Large intestine (tissue), 3 donors: ENCODE measurements at regions not wholly inside any gene's neighbourhood (a gene's known extent, or its start where the extent isn't known, plus 50 kb on each side); places are given as distances from the start of the nearest gene placed in this dataset.

Source experiments
- DNase-seq, 2 donors: peaks; one replicate each; pipeline versions ENCODE4 v3.0.0 to v3.0.0-alpha.2; 2013
- H3K27ac ChIP-seq: one replicate; pipeline ENCODE4 v1.5.1; 2013; ENCODE audit warnings: low read length
- H3K27me3 ChIP-seq: 2 replicates; pipeline ENCODE4 v1.6.1; 2013; ENCODE audit warnings: low read length; ENCODE audit not compliant: control insufficient read depth, insufficient read depth
- H3K36me3 ChIP-seq: 2 replicates; pipeline ENCODE4 v1.6.1; 2013; ENCODE audit warnings: low read length; ENCODE audit not compliant: control insufficient read depth, insufficient read depth
- H3K4me1 ChIP-seq: one replicate; pipeline ENCODE4 v1.6.1; 2013; ENCODE audit warnings: low read length; ENCODE audit not compliant: control insufficient read depth, insufficient read depth
- H3K4me3 ChIP-seq: one replicate; pipeline ENCODE4 v1.5.1; 2013; ENCODE audit warnings: low read length
- H3K9me3 ChIP-seq: one replicate; pipeline ENCODE4 v1.6.1; 2013; ENCODE audit warnings: mild to moderate bottlenecking, low read depth, low read length, moderate library complexity; ENCODE audit not compliant: control insufficient read depth
- WGBS: methylation state at CpG from one replicate; pipeline ENCODE4 v1.1.5; 2013; ENCODE audit warnings: low lambda C conversion rate; ENCODE audit not compliant: insufficient coverage; 5-methylcytosine and 5-hydroxymethylcytosine counted together

DNA sequence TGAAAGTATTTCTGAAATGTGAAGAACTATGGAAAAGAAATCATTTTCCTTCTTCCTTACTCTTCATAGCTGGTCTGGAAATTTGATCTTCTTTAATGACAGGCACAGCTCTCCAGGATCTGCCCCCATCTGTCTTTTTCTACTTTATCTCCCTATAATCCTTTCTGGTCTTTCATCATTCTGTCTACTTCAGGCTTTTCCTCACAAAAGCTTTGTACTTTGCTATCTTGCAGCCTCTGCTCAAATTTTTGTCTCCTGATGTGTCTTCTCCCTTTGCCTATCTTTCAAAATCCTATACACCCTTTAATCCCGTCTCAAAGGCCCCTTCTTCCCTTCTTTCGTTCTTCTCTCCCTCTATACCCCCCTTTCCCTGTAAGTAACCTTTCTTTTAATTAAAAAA, 114.9 kb upstream of the ATP10B start:
- DNase-seq, result no peak
- Histone ChIP-seq H3K4me3 (no peak overlapping the region), H3K27ac (no peak overlapping the region), H3K9me3 (no peaks in the 10 kb centered on the region), H3K4me1 (no peaks in the 10 kb centered on the region), H3K36me3 (no peaks in the 10 kb centered on the region), H3K27me3 (no peaks in the 10 kb centered on the region)
- no CpG with 5 or more reads among the region's 2 CpGs for WGBS

DNA sequence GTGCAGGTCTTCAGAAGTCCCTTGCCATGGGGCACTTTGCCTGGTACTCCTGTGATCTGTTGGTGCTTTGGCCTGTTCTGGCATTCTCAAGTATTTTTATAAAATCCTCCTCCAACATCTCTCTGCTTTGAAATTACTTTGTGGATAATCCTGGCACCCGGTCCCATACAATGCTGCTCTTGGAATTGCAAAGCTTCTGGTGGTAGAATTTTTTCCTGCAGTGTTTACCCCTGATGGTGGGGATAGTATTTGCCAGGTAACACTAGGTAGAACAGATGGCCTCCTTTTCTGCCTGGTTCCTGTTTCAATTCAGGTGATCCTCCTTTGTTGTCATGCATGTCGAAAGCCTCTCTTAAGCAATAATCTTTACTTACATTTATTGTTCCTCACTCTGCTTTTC, 109.8 kb upstream of the ATP10B start:
- peak overlapping the region; percentile 77 for H3K27ac ChIP-seq
- H3K27me3 ChIP-seq, result no peaks in the 10 kb centered on the region
- H3K36me3 ChIP-seq, result no peaks in the 10 kb centered on the region
- H3K9me3 ChIP-seq, result no peaks in the 10 kb centered on the region
- no peak overlapping the region for H3K4me3 ChIP-seq
- WGBS, result no CpG with 5 or more reads among the region's 2 CpGs
- peaks cover 22% of the 10 kb centered on the region for H3K4me1 ChIP-seq
- DNase-seq, result no peak

DNA sequence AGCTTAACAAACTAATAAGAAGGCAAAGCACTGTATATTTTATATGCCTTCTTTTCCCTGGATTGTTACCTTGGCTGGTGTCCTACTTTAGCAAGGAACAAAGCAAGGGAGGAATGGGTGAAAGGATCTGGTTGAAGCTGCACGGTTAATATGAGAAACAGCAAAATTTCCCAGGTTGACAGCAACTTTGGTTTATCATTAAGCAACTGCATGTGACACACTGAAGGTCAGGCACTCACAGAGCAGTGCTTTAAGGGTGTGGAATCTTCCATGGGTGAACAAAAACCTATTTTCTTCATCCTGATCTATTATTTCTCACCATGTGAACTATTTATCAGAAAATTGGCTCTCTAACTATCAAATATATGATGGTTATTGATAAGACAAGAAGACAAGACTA, 109.0 kb upstream of the ATP10B start:
- no peaks in the 10 kb centered on the region for H3K27me3 ChIP-seq
- peak overlapping the region; percentile 77 for H3K27ac ChIP-seq
- no peak overlapping the region for H3K4me3 ChIP-seq
- peaks cover 22% of the 10 kb centered on the region for H3K4me1 ChIP-seq
- WGBS, result no CpG with 5 or more reads among the region's 1 CpG
- H3K36me3 ChIP-seq, result no peaks in the 10 kb centered on the region
- DNase-seq, result peak; percentile 45 to 74
- H3K9me3 ChIP-seq, result no peaks in the 10 kb centered on the region

DNA sequence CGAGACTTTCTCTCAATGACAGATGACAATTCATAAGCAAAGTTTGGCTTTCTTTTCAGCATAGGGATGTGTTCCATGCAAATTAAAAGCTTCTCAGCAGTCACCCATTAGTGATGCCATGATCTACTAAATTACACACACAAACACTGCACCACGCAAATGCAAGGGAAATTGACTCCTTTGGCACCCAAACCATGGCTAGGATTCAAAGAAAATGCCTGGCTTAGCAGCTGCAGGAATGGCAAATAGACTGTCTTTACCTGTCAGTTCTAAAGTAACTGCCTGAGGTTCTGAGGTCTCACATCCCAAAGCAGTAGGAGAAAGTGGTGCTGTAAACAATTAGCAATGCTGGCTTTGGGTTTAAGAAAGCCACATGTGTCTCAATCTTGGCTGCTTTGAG, 108.6 kb upstream of the ATP10B start:
- no peaks in the 10 kb centered on the region for H3K36me3 ChIP-seq
- no peaks in the 10 kb centered on the region for H3K9me3 ChIP-seq
- no peak overlapping the region for H3K4me3 ChIP-seq
- H3K27me3 ChIP-seq, result no peaks in the 10 kb centered on the region
- no peak for DNase-seq
- 100% methylated on average over 1 of the region's 2 CpGs for WGBS
- peak overlapping the region; percentile 77 for H3K27ac ChIP-seq
- peaks cover 22% of the 10 kb centered on the region for H3K4me1 ChIP-seq

DNA sequence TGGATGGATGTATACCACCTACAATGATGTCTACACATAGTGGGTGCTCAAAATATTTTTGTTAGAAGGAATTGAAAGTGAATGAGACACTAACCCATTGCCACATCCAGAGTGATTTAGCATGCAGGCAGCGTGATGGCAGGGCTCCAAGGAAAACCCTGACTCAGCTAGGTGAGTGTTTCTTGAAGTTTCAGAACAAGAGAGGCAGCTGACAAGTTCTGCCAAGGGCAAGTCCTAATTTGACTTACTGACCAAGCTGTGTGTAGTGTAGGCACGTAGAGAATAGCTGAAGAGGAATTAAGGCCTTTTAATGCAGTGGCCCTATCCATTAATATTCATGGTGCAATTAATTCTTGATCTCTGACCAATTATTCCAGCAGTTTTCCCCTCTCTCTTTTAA, 107.8 kb upstream of the ATP10B start:
- H3K4me3 ChIP-seq, result no peak overlapping the region
- no peaks in the 10 kb centered on the region for H3K9me3 ChIP-seq
- no peak overlapping the region for H3K27ac ChIP-seq
- no CpG with 5 or more reads among the region's 2 CpGs for WGBS
- H3K27me3 ChIP-seq, result no peaks in the 10 kb centered on the region
- DNase-seq, result peak; percentile 49 to 78
- H3K4me1 ChIP-seq, result peaks cover 26% of the 10 kb centered on the region
- H3K36me3 ChIP-seq, result no peaks in the 10 kb centered on the region

DNA sequence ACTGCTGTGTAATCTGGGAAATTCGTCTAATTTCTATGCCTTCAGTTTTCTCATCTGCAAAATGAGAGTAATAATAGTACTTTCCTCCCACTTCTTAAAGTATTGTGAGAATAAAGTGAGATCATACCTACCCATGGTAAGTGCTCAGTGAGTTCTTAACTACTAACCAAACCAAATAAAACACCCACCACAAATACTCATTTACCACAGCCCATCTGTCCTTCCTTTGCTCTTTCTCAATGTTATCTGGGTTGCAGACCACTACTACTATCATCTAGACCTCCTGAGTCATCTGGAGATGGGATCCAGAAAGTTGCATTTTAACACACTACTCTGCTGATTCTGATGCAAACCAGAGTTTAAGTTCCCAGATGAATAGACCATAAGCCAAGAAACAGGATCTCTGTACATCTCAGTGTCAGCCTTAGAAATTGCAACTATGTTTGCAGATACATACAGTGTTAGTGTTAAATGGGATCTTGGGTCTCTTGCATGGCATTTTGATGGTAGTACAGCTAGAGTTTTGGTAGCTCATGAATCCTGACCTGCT, 105.4 kb upstream of the ATP10B start:
- no CpG with 5 or more reads among the region's 1 CpG for WGBS
- no peaks in the 10 kb centered on the region for H3K27me3 ChIP-seq
- H3K27ac ChIP-seq, result no peak overlapping the region
- no peak for DNase-seq
- H3K4me3 ChIP-seq, result no peak overlapping the region
- peaks cover 29% of the 10 kb centered on the region for H3K4me1 ChIP-seq
- H3K9me3 ChIP-seq, result no peaks in the 10 kb centered on the region
- H3K36me3 ChIP-seq, result no peaks in the 10 kb centered on the region

DNA sequence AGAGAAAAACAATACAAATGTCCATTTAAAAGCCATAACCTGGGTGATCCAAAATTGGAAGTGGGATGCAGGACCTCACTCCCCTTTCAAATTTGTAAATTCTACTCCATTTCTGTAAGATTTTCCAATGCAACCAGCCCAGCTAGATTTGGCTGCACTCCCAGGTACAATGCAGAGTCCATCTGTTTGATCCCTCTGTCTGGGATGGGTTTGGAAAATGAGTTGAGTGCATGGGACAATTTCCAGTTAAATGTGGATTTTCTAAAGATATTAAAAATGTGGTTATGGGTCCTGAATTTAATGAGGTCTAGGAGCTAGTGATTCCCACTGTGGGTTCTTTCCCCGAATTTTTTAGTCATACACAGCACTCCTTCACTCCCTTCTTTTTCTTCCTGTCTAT, 104.0 kb upstream of the ATP10B start:
- no peaks in the 10 kb centered on the region for H3K36me3 ChIP-seq
- H3K27ac ChIP-seq, result no peak overlapping the region
- no peak overlapping the region for H3K4me3 ChIP-seq
- peaks cover 22% of the 10 kb centered on the region for H3K4me1 ChIP-seq
- DNase-seq, result no peak
- WGBS, result no CpG with 5 or more reads among the region's 1 CpG
- no peaks in the 10 kb centered on the region for H3K27me3 ChIP-seq
- no peaks in the 10 kb centered on the region for H3K9me3 ChIP-seq

DNA sequence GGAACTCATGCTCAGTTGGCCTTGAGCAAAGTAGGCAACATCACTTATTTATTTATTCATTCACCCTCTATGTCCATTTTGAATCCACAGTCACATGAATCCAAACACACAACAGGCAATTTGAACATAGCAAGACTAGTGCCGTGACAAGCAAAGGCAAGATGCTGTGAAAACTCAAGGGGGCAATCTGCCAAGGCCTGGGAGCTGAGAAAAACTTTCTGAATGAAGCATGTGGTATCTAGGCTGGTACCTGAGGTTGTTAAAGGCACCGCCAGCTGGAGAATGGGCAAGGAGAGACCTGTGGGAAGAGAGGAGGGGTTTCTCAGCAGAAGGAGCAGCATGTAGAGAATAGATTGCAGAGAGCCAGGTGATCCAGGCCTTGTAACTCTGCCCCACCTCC, 98.3 kb upstream of the ATP10B start:
- H3K36me3 ChIP-seq, result no peaks in the 10 kb centered on the region
- H3K4me1 ChIP-seq, result peaks cover 6% of the 10 kb centered on the region
- H3K27ac ChIP-seq, result no peak overlapping the region
- no peak for DNase-seq
- no peaks in the 10 kb centered on the region for H3K27me3 ChIP-seq
- no peak overlapping the region for H3K4me3 ChIP-seq
- WGBS, result no CpG with 5 or more reads among the region's 2 CpGs
- H3K9me3 ChIP-seq, result peaks cover 6% of the 10 kb centered on the region

DNA sequence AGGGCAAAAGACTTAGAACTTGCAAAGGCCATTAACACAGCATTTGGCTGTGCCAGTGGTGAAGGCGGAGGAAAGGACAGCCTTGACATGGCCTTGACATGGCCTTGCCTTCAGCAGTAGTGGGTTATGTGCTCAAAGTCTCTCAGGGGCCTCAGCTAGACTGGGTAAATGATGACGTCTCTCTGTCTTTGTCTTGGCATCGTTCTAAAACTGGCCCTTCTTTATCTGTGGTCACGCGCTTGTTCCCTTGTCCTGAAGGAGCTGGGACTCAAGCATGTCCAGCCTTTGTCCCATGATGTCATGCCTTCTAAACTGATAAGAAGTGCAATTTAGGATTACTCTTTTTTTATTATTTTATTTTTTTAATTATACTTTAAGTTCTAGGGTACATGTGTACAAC, 88.7 kb upstream of the ATP10B start:
- peak overlapping the region; percentile 63 for H3K27ac ChIP-seq

DNA sequence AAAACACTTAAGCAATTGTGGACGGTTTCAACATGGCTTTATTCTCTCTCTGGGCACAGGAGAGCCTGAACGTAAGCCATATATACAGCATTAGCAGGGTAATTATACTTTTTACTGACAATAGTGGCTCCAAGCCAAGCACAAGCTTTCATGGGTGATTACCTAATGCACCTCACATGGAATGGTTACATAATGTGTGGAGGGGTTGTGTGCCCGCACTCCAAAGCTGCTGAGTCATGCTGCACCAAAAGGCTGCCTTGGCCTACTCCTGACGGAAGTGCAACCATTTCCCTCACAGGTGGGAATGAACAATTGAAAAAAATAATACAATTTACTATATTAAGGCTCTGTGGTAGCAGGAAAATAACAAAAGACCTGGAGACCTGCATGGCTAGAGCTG, 86.5 kb upstream of the ATP10B start:
- peak; percentile 66 to 86 for DNase-seq
- WGBS, result no CpG with 5 or more reads among the region's 4 CpGs
- Histone ChIP-seq H3K4me3 (no peak overlapping the region), H3K4me1 (peaks cover 21% of the 10 kb centered on the region), H3K27ac (peak overlapping the region; percentile 43), H3K9me3 (no peaks in the 10 kb centered on the region), H3K27me3 (no peaks in the 10 kb centered on the region), H3K36me3 (no peaks in the 10 kb centered on the region)

More for the DNA sequence above, 88.7 kb upstream of the ATP10B start:
- Histone ChIP-seq H3K4me1 (peaks cover 21% of the 10 kb centered on the region), H3K4me3 (no peak overlapping the region), H3K36me3 (no peaks in the 10 kb centered on the region), H3K9me3 (no peaks in the 10 kb centered on the region), H3K27me3 (no peaks in the 10 kb centered on the region)
- peak; percentile 56 to 84 for DNase-seq
- WGBS, result no CpG with 5 or more reads among the region's 5 CpGs

DNA sequence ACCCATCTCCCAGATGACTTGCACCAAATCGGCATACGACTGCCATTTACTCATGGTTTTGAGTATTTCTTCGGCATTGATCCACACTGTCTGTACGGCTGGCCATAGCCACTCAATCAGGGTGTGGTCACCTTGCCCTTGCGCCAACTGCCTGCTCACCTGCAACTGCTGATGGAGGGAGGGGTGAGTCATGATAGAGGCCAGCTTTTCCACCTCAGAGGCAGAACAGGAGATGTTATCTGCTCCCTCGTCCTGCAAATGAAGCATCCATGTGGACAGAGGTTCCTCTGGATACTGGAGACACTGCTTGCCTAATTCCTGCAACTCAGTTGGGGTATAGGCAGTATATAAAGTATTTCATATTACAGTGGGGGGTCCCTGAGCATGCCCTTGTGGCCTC, 85.6 kb upstream of the ATP10B start:
- DNase-seq, result no peak
- no CpG with 5 or more reads among the region's 6 CpGs for WGBS
- Histone ChIP-seq H3K4me1 (peaks cover 21% of the 10 kb centered on the region), H3K27me3 (no peaks in the 10 kb centered on the region), H3K9me3 (no peaks in the 10 kb centered on the region), H3K36me3 (no peaks in the 10 kb centered on the region), H3K27ac (no peak overlapping the region), H3K4me3 (no peak overlapping the region)
